ENCODE measurements at regions not wholly inside any gene's neighbourhood (a gene's known extent, or its start where the extent isn't known, plus 50 kb on each side); places are given as distances from the start of the nearest gene placed in this dataset.

DNA sequence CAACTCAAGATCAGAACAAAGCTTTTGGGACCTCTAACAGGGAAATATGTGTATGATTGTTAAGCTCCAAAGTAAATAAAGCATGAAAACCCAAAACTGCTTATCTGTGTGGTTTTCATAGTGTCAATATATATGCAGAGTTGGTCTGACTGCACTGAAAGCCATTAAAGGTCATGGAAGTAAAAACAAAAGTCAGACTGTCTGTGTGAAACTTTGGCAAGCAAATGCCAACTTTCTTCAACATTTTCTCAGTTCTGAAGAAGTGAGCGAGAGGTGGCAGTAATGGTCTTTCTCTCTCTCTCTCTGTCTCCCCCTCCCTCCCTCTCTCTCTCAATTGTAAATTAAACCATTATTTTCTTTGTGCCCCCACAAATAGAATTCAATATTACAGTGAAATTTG, 100.1 kb upstream of the S1PR1 start (continued):
- TF ChIP-seq ZNF234 (CRISPR knock-in tag; conservative IDR thresholded peaks at IDR 0.05): no peak
- TF ChIP-seq TBX3 (IDR thresholded peaks at IDR 0.05; ENCODE audit: borderline replicate concordance): no peak
- no peak for TF ChIP-seq ZNF724P (CRISPR knock-in tag; IDR thresholded peaks at IDR 0.05; ENCODE audit: borderline replicate concordance)
- TF ChIP-seq ESRRA (CRISPR knock-in tag; IDR thresholded peaks at IDR 0.05; ENCODE audit: low read depth): 0 out of 2 replicates have a peak, but pooled peaks have one; percentile 60
- no peak for TF ChIP-seq REL (CRISPR knock-in tag; conservative IDR thresholded peaks at IDR 0.05)
- TF ChIP-seq PRMT3 (CRISPR knock-in tag; IDR thresholded peaks at IDR 0.05; ENCODE audit: borderline replicate concordance, low read depth): no peak
- TF ChIP-seq SOX6 (IDR thresholded peaks at IDR 0.05): no peak
- TF ChIP-seq SOX6 (CRISPR knock-in tag; IDR thresholded peaks at IDR 0.05): peak; percentile 92
- TF ChIP-seq, protein P1, sequence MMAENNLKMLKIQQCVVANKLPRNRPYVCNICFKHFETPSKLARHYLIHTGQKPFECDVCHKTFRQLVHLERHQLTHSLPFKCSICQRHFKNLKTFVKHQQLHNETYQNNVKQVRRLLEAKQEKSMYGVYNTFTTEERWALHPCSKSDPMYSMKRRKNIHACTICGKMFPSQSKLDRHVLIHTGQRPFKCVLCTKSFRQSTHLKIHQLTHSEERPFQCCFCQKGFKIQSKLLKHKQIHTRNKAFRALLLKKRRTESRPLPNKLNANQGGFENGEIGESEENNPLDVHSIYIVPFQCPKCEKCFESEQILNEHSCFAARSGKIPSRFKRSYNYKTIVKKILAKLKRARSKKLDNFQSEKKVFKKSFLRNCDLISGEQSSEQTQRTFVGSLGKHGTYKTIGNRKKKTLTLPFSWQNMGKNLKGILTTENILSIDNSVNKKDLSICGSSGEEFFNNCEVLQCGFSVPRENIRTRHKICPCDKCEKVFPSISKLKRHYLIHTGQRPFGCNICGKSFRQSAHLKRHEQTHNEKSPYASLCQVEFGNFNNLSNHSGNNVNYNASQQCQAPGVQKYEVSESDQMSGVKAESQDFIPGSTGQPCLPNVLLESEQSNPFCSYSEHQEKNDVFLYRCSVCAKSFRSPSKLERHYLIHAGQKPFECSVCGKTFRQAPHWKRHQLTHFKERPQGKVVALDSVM (CRISPR knock-in tag; IDR thresholded peaks at IDR 0.05): no peak
- no peak for TF ChIP-seq DNMT1 (CRISPR knock-in tag; IDR thresholded peaks at IDR 0.05)
- TF ChIP-seq NCOA2 (CRISPR knock-in tag; IDR thresholded peaks at IDR 0.05): peak; percentile 55
- TF ChIP-seq LCORL (IDR thresholded peaks at IDR 0.05): no peak
- TF ChIP-seq LCORL (CRISPR knock-in tag; IDR thresholded peaks at IDR 0.05): peak; percentile 78
- no peak for TF ChIP-seq KLF11 (CRISPR knock-in tag; IDR thresholded peaks at IDR 0.05)
- TF ChIP-seq MAFK (conservative IDR thresholded peaks at IDR 0.05 in 1 of 2, IDR thresholded peaks at IDR 0.05 in 1 of 2; ENCODE audit: low read length in 2 of 2): peak; percentile 76 to 87
- TF ChIP-seq, protein P2, sequence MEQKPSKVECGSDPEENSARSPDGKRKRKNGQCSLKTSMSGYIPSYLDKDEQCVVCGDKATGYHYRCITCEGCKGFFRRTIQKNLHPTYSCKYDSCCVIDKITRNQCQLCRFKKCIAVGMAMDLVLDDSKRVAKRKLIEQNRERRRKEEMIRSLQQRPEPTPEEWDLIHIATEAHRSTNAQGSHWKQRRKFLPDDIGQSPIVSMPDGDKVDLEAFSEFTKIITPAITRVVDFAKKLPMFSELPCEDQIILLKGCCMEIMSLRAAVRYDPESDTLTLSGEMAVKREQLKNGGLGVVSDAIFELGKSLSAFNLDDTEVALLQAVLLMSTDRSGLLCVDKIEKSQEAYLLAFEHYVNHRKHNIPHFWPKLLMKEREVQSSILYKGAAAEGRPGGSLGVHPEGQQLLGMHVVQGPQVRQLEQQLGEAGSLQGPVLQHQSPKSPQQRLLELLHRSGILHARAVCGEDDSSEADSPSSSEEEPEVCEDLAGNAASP (CRISPR knock-in tag; IDR thresholded peaks at IDR 0.05; ENCODE audit: borderline replicate concordance): peak; percentile 85; the same call in 1 of the 2 replicates
- TF ChIP-seq, protein P3, sequence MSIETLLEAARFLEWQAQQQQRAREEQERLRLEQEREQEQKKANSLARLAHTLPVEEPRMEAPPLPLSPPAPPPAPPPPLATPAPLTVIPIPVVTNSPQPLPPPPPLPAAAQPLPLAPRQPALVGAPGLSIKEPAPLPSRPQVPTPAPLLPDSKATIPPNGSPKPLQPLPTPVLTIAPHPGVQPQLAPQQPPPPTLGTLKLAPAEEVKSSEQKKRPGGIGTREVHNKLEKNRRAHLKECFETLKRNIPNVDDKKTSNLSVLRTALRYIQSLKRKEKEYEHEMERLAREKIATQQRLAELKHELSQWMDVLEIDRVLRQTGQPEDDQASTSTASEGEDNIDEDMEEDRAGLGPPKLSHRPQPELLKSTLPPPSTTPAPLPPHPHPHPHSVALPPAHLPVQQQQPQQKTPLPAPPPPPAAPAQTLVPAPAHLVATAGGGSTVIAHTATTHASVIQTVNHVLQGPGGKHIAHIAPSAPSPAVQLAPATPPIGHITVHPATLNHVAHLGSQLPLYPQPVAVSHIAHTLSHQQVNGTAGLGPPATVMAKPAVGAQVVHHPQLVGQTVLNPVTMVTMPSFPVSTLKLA (IDR thresholded peaks at IDR 0.05): no peak
- TF ChIP-seq SKI (IDR thresholded peaks at IDR 0.05; ENCODE audit: partially characterized antibody): peak; percentile 45
- no peak for TF ChIP-seq ZNF333 (CRISPR knock-in tag; IDR thresholded peaks at IDR 0.05; ENCODE audit: borderline replicate concordance)
- TF ChIP-seq NCOA1 (CRISPR knock-in tag; IDR thresholded peaks at IDR 0.05): no peak
- peak; percentile 21; the same call in 1 of the 2 replicates for TF ChIP-seq TBX2 (CRISPR knock-in tag; IDR thresholded peaks at IDR 0.05; ENCODE audit: borderline replicate concordance)
- TF ChIP-seq DPF2 (CRISPR knock-in tag; IDR thresholded peaks at IDR 0.05; ENCODE audit: borderline replicate concordance, low read depth): peak; percentile 38; the same call in 1 of the 2 replicates
- no peak for TF ChIP-seq ZNF260 (CRISPR knock-in tag; IDR thresholded peaks at IDR 0.05; ENCODE audit: borderline replicate concordance, low read depth)
- TF ChIP-seq RXRB (CRISPR knock-in tag; IDR thresholded peaks at IDR 0.05; ENCODE audit: borderline replicate concordance): peak; percentile 62; the same call in 1 of the 2 replicates
- TF ChIP-seq FOXP1 (IDR thresholded peaks at IDR 0.05): no peak
- TF ChIP-seq FOXP1 (CRISPR knock-in tag; IDR thresholded peaks at IDR 0.05): peak; percentile 61; the same call in 1 of the 2 replicates
- no peak for TF ChIP-seq GATAD1 (CRISPR knock-in tag; IDR thresholded peaks at IDR 0.05)
- no peak for TF ChIP-seq NFYB (CRISPR knock-in tag; IDR thresholded peaks at IDR 0.05)
- no peak for TF ChIP-seq KLF12 (CRISPR knock-in tag; IDR thresholded peaks at IDR 0.05; ENCODE audit: borderline replicate concordance)

All from HepG2 (cell line).